ENCODE measurements at regions not wholly inside any gene's neighbourhood (a gene's known extent, or its start where the extent isn't known, plus 50 kb on each side); places are given as distances from the start of the nearest gene placed in this dataset.

- TF ChIP-seq POLR2A (IDR thresholded peaks at IDR 0.05; ENCODE audit: low read length) (no peak), GATA1 (IDR thresholded peaks at IDR 0.05; ENCODE audit: low read depth, low read length) (no peak)
These were observed 79.2 kb downstream of the PLK2 start for GRCh38 chr5:58380655-58381054.
